HFF-Myc (cell line): ENCODE measurements at regions not wholly inside any gene's neighbourhood (a gene's known extent, or its start where the extent isn't known, plus 50 kb on each side); places are given as distances from the start of the nearest gene placed in this dataset.

Experiments used
- DNase-seq: peaks from one replicate; pipeline ENCODE4 v3.0.0-alpha.2; 2011; ENCODE audit warnings: low read depth; ENCODE audit errors: extremely low read depth
- H3K4me3 ChIP-seq: replicated peaks from 2 replicates; pipeline ENCODE4 v1.5.1; 2011; ENCODE audit warnings: low read depth, mild to moderate bottlenecking, control low read depth, low read length
- CTCF ChIP-seq: IDR thresholded peaks from 2 replicates; pipeline ENCODE4 v1.5.1; 2012; ENCODE audit warnings: mild to moderate bottlenecking, low read depth, low read length, control low read depth; ENCODE audit errors: missing control alignments

GRCh38 chr3:30097022-30097650 lies 509.3 kb upstream of the TGFBR2 start:
- TF ChIP-seq CTCF: no peak
- DNase-seq: no peak
- no peak overlapping the region for H3K4me3 ChIP-seq

- DNase-seq: no peak
- no peak for TF ChIP-seq CTCF
- no peak overlapping the region for H3K4me3 ChIP-seq
These were observed 508.2 kb upstream of the TGFBR2 start for GRCh38 chr3:30098243-30098642.

GRCh38 chr3:30098653-30099455 lies 507.5 kb upstream of the TGFBR2 start:
- peak; percentile 6 for DNase-seq
- TF ChIP-seq CTCF: no peak
- no peak overlapping the region for H3K4me3 ChIP-seq

GRCh38 chr3:30102356-30102755 lies 504.0 kb upstream of the TGFBR2 start:
- no peak overlapping the region for H3K4me3 ChIP-seq
- DNase-seq: no peak
- TF ChIP-seq CTCF: no peak

- TF ChIP-seq CTCF: no peak
- no peak for DNase-seq
- H3K4me3 ChIP-seq: no peak overlapping the region
These were observed 503.2 kb upstream of the TGFBR2 start for GRCh38 chr3:30103186-30103585.

- H3K4me3 ChIP-seq: no peak overlapping the region
- no peak for DNase-seq
- TF ChIP-seq CTCF: no peak
These were observed 498.9 kb upstream of the TGFBR2 start for GRCh38 chr3:30107531-30107930.
